Neural progenitor cell (in vitro differentiated cells): ENCODE measurements at regions not wholly inside any gene's neighbourhood (a gene's known extent, or its start where the extent isn't known, plus 50 kb on each side); places are given as distances from the start of the nearest gene placed in this dataset.

Experiments used
- DNase-seq: peaks from one replicate; pipeline ENCODE4 v3.0.0-alpha.2; 2016; ENCODE audit warnings: low spot score
- H2AFZ ChIP-seq: fragments of 200-600 bp; sonication (generic); replicated peaks from 2 replicates; pipeline ENCODE4 v1.6.1; 2016; ENCODE audit warnings: antibody characterized with exemption
- H3F3A ChIP-seq: fragments of 200-600 bp; sonication (generic); 2 replicates; pipeline ENCODE4 v1.6.1; 2016; ENCODE audit warnings: antibody characterized with exemption, low read depth
- H3K27ac ChIP-seq: fragments of 200-600 bp; sonication (generic); 2 replicates; pipeline ENCODE4 v1.5.1; 2016; ENCODE audit warnings: mild to moderate bottlenecking
- H3K27me3 ChIP-seq: fragments of 200-600 bp; sonication (generic); 2 replicates; pipeline ENCODE4 v1.6.1; 2016; ENCODE audit warnings: mild to moderate bottlenecking, moderate library complexity
- H3K36me3 ChIP-seq: fragments of 200-600 bp; sonication (generic); 2 replicates; pipeline ENCODE4 v1.5.1; 2016
- H3K4me1 ChIP-seq: fragments of 200-600 bp; sonication (generic); 2 replicates; pipeline ENCODE4 v1.6.1; 2016; ENCODE audit warnings: mixed run types
- H3K4me2 ChIP-seq: fragments of 200-600 bp; sonication (generic); 2 replicates; pipeline ENCODE4 v1.6.1; 2016
- H3K4me3 ChIP-seq: fragments of 200-600 bp; sonication (generic); 2 replicates; pipeline ENCODE4 v1.5.1; 2016
- H3K79me2 ChIP-seq: fragments of 200-600 bp; sonication (generic); 2 replicates; pipeline ENCODE4 v1.6.1; 2016; ENCODE audit warnings: low read depth
- H3K9ac ChIP-seq: fragments of 200-600 bp; sonication (generic); 2 replicates; pipeline ENCODE4 v1.6.1; 2016
- H3K9me3 ChIP-seq: fragments of 200-600 bp; sonication (generic); 2 replicates; pipeline ENCODE4 v1.5.1; 2016; ENCODE audit warnings: low read depth
- H4K20me1 ChIP-seq: fragments of 200-600 bp; sonication (generic); 2 replicates; pipeline ENCODE4 v1.6.1; 2016; ENCODE audit warnings: low read depth
- H3K27ac Mint-ChIP-seq: 3 replicates; pipeline ENCODE4 v1.8.0; 2021; ENCODE audit warnings: mixed read lengths
- H3K27me3 Mint-ChIP-seq: 2 replicates; pipeline ENCODE4 v1.8.0; 2022; ENCODE audit warnings: low read depth, mild to moderate bottlenecking, inconsistent platforms, moderate library complexity, mixed read lengths; ENCODE audit not compliant: insufficient read depth
- H3K36me3 Mint-ChIP-seq: 3 replicates; pipeline ENCODE4 v1.8.0; 2021; ENCODE audit warnings: mixed read lengths
- H3K4me1 Mint-ChIP-seq: 3 replicates; pipeline ENCODE4 v1.8.0; 2021; ENCODE audit warnings: mixed read lengths
- H3K4me3 Mint-ChIP-seq: 3 replicates; pipeline ENCODE4 v1.8.0; 2021; ENCODE audit warnings: mild to moderate bottlenecking, moderate library complexity, mixed read lengths
- H3K9me3 Mint-ChIP-seq: 3 replicates; pipeline ENCODE4 v1.8.0; 2020; ENCODE audit warnings: mixed read lengths
- CTCF ChIP-seq: fragments of 200-600 bp; sonication (generic); IDR thresholded peaks from 2 replicates; pipeline ENCODE4 v1.5.1; 2017; ENCODE audit warnings: antibody characterized with exemption, mild to moderate bottlenecking
- EZH2 ChIP-seq: fragments of 200-600 bp; sonication (generic); IDR thresholded peaks from 2 replicates; pipeline ENCODE4 v1.6.1; 2017; ENCODE audit warnings: antibody characterized with exemption, mild to moderate bottlenecking, moderate library complexity
- EZH2phosphoT487 ChIP-seq: fragments of 200-600 bp; sonication (generic); IDR thresholded peaks from 2 replicates; pipeline ENCODE4 v1.6.1; 2017; ENCODE audit warnings: antibody characterized with exemption

DNA sequence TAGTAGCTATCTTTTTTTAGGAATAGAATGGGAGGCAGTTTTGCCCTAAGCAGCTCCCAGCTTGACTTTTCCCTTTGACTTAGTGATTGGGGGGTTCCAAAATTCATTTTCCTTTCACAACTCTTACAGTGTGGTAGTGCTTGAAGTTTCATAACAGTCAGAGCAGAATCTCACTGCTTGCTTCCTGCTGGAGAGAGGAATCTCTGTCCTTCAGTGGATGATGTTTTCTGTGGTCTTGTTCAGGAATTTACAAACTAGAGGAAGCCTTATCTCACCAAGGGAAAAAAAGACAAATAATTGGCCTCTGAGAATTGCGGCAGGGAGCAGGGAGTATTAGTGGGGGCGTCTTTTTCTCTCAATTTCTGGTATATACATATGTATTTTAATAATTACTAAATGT, 326.6 kb upstream of the C2CD4B start:
- Mint-ChIP-seq H3K4me3 (no peak overlapping the region), H3K27me3 (peaks cover 2% of the 10 kb centered on the region), H3K4me1 (peaks cover 37% of the 10 kb centered on the region), H3K36me3 (peaks cover 1% of the 10 kb centered on the region), H3K27ac (no peak overlapping the region), H3K9me3 (peaks cover 3% of the 10 kb centered on the region)
- no peak overlapping the region for H2AFZ ChIP-seq
- H3K27ac ChIP-seq: peak overlapping the region; percentile 50
- peaks cover 39% of the 10 kb centered on the region for H3K4me1 ChIP-seq
- no peaks in the 10 kb centered on the region for H3K27me3 ChIP-seq
- TF ChIP-seq EZH2phosphoT487 (no peak), CTCF (no peak), EZH2 (no peak)
- H3K79me2 ChIP-seq: no peaks in the 10 kb centered on the region
- H3K9ac ChIP-seq: no peak overlapping the region
- no peaks in the 10 kb centered on the region for H3K9me3 ChIP-seq
- no peaks in the 10 kb centered on the region for H4K20me1 ChIP-seq
- no peaks in the 10 kb centered on the region for H3K36me3 ChIP-seq
- no peak for DNase-seq
- H3K4me2 ChIP-seq: no peak overlapping the region
- H3F3A ChIP-seq: peaks cover 20% of the 10 kb centered on the region
- no peak overlapping the region for H3K4me3 ChIP-seq

- peaks cover 2% of the 10 kb centered on the region for H3K27me3 Mint-ChIP-seq
- H3K36me3 ChIP-seq: no peaks in the 10 kb centered on the region
- no peak overlapping the region for H3K4me3 Mint-ChIP-seq
- H3K4me1 Mint-ChIP-seq: peaks cover 40% of the 10 kb centered on the region
- peak overlapping the region; percentile 20 for H3K27ac Mint-ChIP-seq
- H3F3A ChIP-seq: peaks cover 20% of the 10 kb centered on the region
- peaks cover 1% of the 10 kb centered on the region for H3K36me3 Mint-ChIP-seq
- H3K9me3 Mint-ChIP-seq: peaks cover 3% of the 10 kb centered on the region
- no peaks in the 10 kb centered on the region for H3K79me2 ChIP-seq
- no peak overlapping the region for H3K4me2 ChIP-seq
- no peak for TF ChIP-seq CTCF
- no peak for TF ChIP-seq EZH2
- TF ChIP-seq EZH2phosphoT487: no peak
- H4K20me1 ChIP-seq: no peaks in the 10 kb centered on the region
- no peak overlapping the region for H3K9ac ChIP-seq
- no peak overlapping the region for H3K27ac ChIP-seq
- no peaks in the 10 kb centered on the region for H3K9me3 ChIP-seq
- no peak overlapping the region for H2AFZ ChIP-seq
- peaks cover 35% of the 10 kb centered on the region for H3K4me1 ChIP-seq
- no peak overlapping the region for H3K4me3 ChIP-seq
- DNase-seq: no peak
- H3K27me3 ChIP-seq: no peaks in the 10 kb centered on the region
Measured at GRCh38 chr15:62492900-62493299, 327.8 kb upstream of the C2CD4B start.

DNA sequence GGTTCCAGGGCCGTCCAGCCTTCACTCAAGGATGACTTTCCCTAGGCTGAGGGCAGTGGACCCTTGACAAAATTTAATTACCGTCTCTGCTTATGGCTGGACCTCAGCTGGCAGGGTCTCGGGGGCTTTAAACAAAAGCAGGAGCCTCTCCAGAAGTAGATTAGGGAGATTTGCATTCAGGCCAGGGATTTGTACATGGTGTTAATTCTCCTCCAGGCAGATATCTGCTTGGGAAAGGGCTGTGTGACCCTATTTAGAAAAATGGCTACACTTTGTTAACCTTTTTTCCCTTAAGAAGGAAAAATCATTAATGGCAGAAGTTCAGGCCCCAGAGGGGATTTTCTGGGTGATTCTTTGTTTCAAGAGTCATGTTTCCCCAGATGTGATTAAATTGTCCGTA, 329.1 kb upstream of the C2CD4B start:
- Histone ChIP-seq H3K9me3 (no peaks in the 10 kb centered on the region), H4K20me1 (no peaks in the 10 kb centered on the region), H3K36me3 (no peaks in the 10 kb centered on the region), H3K27me3 (no peaks in the 10 kb centered on the region), H3K4me2 (peak overlapping the region; percentile 57), H3K79me2 (no peaks in the 10 kb centered on the region), H2AFZ (no peak overlapping the region), H3K9ac (no peak overlapping the region), H3K27ac (peak overlapping the region; percentile 82), H3F3A (peaks cover 20% of the 10 kb centered on the region), H3K4me1 (peaks cover 35% of the 10 kb centered on the region), H3K4me3 (no peak overlapping the region)
- peak; percentile 48 for DNase-seq
- Mint-ChIP-seq H3K36me3 (no peaks in the 10 kb centered on the region), H3K9me3 (no peaks in the 10 kb centered on the region), H3K4me3 (no peak overlapping the region), H3K4me1 (peaks cover 50% of the 10 kb centered on the region), H3K27ac (peak overlapping the region; percentile 50), H3K27me3 (peaks cover 2% of the 10 kb centered on the region)
- TF ChIP-seq CTCF (no peak), EZH2 (no peak), EZH2phosphoT487 (no peak)
